ENCODE measurements at regions not wholly inside any gene's neighbourhood (a gene's known extent, or its start where the extent isn't known, plus 50 kb on each side); places are given as distances from the start of the nearest gene placed in this dataset.

GRCh38 chr17:71252436-71252835 is 868.4 kb upstream of the SOX9 start:
- TF ChIP-seq CTCF (IDR thresholded peaks at IDR 0.05) (no peak), POLR2AphosphoS5 (IDR thresholded peaks at IDR 0.05; ENCODE audit: low read depth, low read length) (no peak), SIN3A (IDR thresholded peaks at IDR 0.05; ENCODE audit: borderline replicate concordance, insufficient read depth, low read depth, low read length) (no peak)

Data from Panc1 (cell line).